Fibroblast of pulmonary artery (primary cell): ENCODE measurements at regions not wholly inside any gene's neighbourhood (a gene's known extent, or its start where the extent isn't known, plus 50 kb on each side); places are given as distances from the start of the nearest gene placed in this dataset.
"Not testable (repeated sequence)": the region's sequence is repeated elsewhere in the genome, so short reads cannot be mapped to it uniquely, and the experiment has no call there.

Source experiments
- DNase-seq: peaks from one replicate; pipeline ENCODE4 v3.0.0-alpha.2; 2010; ENCODE audit warnings: low read depth
- H3K4me3 ChIP-seq: replicated peaks from 2 replicates; pipeline ENCODE4 v1.5.1; 2011; ENCODE audit warnings: low read depth, mild to moderate bottlenecking, control low read depth, low read length, moderate library complexity
- CTCF ChIP-seq: IDR thresholded peaks from 2 replicates; pipeline ENCODE4 v1.5.1; 2011; ENCODE audit warnings: mild to moderate bottlenecking, control low read depth, low read length, inconsistent platforms; ENCODE audit errors: missing control alignments

- no peak for TF ChIP-seq CTCF
- DNase-seq: no peak
- no peak overlapping the region for H3K4me3 ChIP-seq
Measured at GRCh38 chr3:87120881-87121280, 106.2 kb upstream of the CHMP2B start.

- no peak for DNase-seq
- no peak for TF ChIP-seq CTCF
- no peak overlapping the region for H3K4me3 ChIP-seq
Measured at GRCh38 chr3:87120236-87120635, 106.9 kb upstream of the CHMP2B start.

- no peak for DNase-seq
- TF ChIP-seq CTCF: no peak
- no peak overlapping the region for H3K4me3 ChIP-seq
Measured at GRCh38 chr3:87109465-87109864, 117.6 kb upstream of the CHMP2B start.

GRCh38 chr3:87101861-87102625, 111.1 kb upstream of the VGLL3 start:
- peak; percentile 41 for DNase-seq
- no peak for TF ChIP-seq CTCF
- H3K4me3 ChIP-seq: no peak overlapping the region

GRCh38 chr3:87097733-87098132, 106.8 kb upstream of the VGLL3 start:
- not testable (repeated sequence) for H3K4me3 ChIP-seq, DNase-seq

GRCh38 chr3:87090631-87091030, 99.7 kb upstream of the VGLL3 start:
- DNase-seq: no peak
- no peak overlapping the region for H3K4me3 ChIP-seq
- no peak for TF ChIP-seq CTCF

- no peak for TF ChIP-seq CTCF
- H3K4me3 ChIP-seq: peak overlapping the region; percentile 59
- DNase-seq: peak; percentile 84
Measured at GRCh38 chr3:87088993-87089841, 98.3 kb upstream of the VGLL3 start.
